ENCODE measurements at regions not wholly inside any gene's neighbourhood (a gene's known extent, or its start where the extent isn't known, plus 50 kb on each side); places are given as distances from the start of the nearest gene placed in this dataset.
"Not testable (repeated sequence)": the region's sequence is repeated elsewhere in the genome, so short reads cannot be mapped to it uniquely, and the experiment has no call there.

- not testable (repeated sequence) for TF ChIP-seq CTCF, EP300, POLR2A (IDR thresholded peaks at IDR 0.05)
Measured at GRCh38 chr16:33766869-33767765, 307.7 kb downstream of the TP53TG3F start.
